A549 (cell line): ENCODE measurements at regions not wholly inside any gene's neighbourhood (a gene's known extent, or its start where the extent isn't known, plus 50 kb on each side); places are given as distances from the start of the nearest gene placed in this dataset.

Experiments used
- ATAC-seq, 2 experiments: fragments of 200-7000 bp in 1 of 2; fragments of >200 bp in 1 of 2; cut with Nextera tagmentation in 1 of 2; cut with Tn5 transposase in 1 of 2; 3 replicates each; pipeline versions ENCODE4 v1.8.0 to v1.9.1; 2018 to 2020; ENCODE audit warnings: mild to moderate bottlenecking in 1 of 2, moderate library complexity in 1 of 2
- CTCF ChIA-PET: fragments of 300-600 bp; sonication (Branson Sonifier 250); formaldehyde crosslinking; extraction: SDS; loops from one replicate; lab custom pipeline; 2021; ENCODE audit warnings: antibody characterized with exemption, inconsistent platforms; lab: Yijun Ruan, JAX
- POLR2A ChIA-PET: fragments of 350-600 bp; formaldehyde crosslinking; extraction: SDS; loops from one replicate; lab custom pipeline; 2021; ENCODE audit warnings: antibody characterized with exemption, inconsistent platforms; lab: Yijun Ruan, JAX
- DNase-seq, 2 experiments: peaks; one replicate each; pipeline versions ENCODE4 v3.0.0 to v3.0.0-alpha.2; 2011 to 2016; ENCODE audit warnings: low read depth in 1 of 2, low spot score in 1 of 2
- FAIRE-seq: peaks from 2 replicates; lab custom pipeline; 2011; peaks lifted over from hg19 to GRCh38; lab: Jason Lieb, UNC
- H3K27ac ChIP-seq, 2 experiments: fragments of >200 bp; sonication (Bioruptor Twin); formaldehyde crosslinking; 3 replicates each; pipeline ENCODE4 v1.5.1; 2016 to 2017
- H3K4me1 ChIP-seq: fragments of >200 bp; sonication (Bioruptor Twin); formaldehyde crosslinking; 3 replicates; pipeline ENCODE4 v1.6.1; 2016
- H3K4me2 ChIP-seq: fragments of >200 bp; sonication (Bioruptor Twin); formaldehyde crosslinking; 3 replicates; pipeline ENCODE4 v1.6.1; 2016
- H3K4me3 ChIP-seq: fragments of >200 bp; sonication (Bioruptor Twin); formaldehyde crosslinking; 3 replicates; pipeline ENCODE4 v1.5.1; 2016
- H3K9me3 ChIP-seq: fragments of >200 bp; sonication (Bioruptor Twin); formaldehyde crosslinking; 3 replicates; pipeline ENCODE4 v1.6.1; 2016
- BHLHE40 ChIP-seq: IDR thresholded peaks from 2 replicates; pipeline ENCODE4 v1.6.1; 2012; ENCODE audit warnings: low read depth, low read length, inconsistent platforms
- CBX8 ChIP-seq: fragments of 200-600 bp; sonication (generic); IDR thresholded peaks from 2 replicates; pipeline ENCODE4 v1.6.1; 2016
- CHD2 ChIP-seq: fragments of 150-350 bp; IDR thresholded peaks from 2 replicates; pipeline ENCODE4 v1.6.1; 2014; ENCODE audit warnings: low read length; ENCODE audit not compliant: partially characterized antibody
- CHD4 ChIP-seq: fragments of 200-600 bp; sonication (generic); IDR thresholded peaks from 2 replicates; pipeline ENCODE4 v1.6.1; 2016; ENCODE audit warnings: antibody characterized with exemption, mild to moderate bottlenecking, borderline replicate concordance
- EHF ChIP-seq: fragments of 250-450 bp; sonication (Bioruptor Pico); IDR thresholded peaks from 2 replicates; pipeline ENCODE4 v1.5.0; 2020; ENCODE audit warnings: mild to moderate bottlenecking
- EHMT2 ChIP-seq: fragments of 200-600 bp; sonication (generic); IDR thresholded peaks from 2 replicates; pipeline ENCODE4 v1.6.1; 2016; ENCODE audit warnings: antibody characterized with exemption, low read depth, mild to moderate bottlenecking, moderate library complexity
- EP300 ChIP-seq, 2 experiments: fragments of >200 bp; sonication (Bioruptor Twin); formaldehyde crosslinking; IDR thresholded peaks; 2 replicates in 1 of 2; 3 replicates in 1 of 2; pipeline ENCODE4 v1.6.1; 2016 to 2017
- ESRRA ChIP-seq: fragments of 150-350 bp; IDR thresholded peaks from 2 replicates; pipeline ENCODE4 v1.6.1; 2014; ENCODE audit warnings: mild to moderate bottlenecking, low read length, borderline replicate concordance
- FOSL2 ChIP-seq, 2 experiments: fragments of 450-650 bp in 1 of 2; fragments of >200 bp in 1 of 2; sonication (Bioruptor Twin) in 1 of 2; formaldehyde crosslinking; IDR thresholded peaks; 2 replicates each; pipeline versions ENCODE4 v1.5.0 to v1.6.1; 2016 to 2020; ENCODE audit warnings: mild to moderate bottlenecking in 1 of 2, moderate library complexity in 1 of 2
- GATA3 ChIP-seq: IDR thresholded peaks from 2 replicates; pipeline ENCODE4 v1.6.1; 2012; ENCODE audit warnings: borderline replicate concordance
- HDAC2 ChIP-seq: fragments of 200-600 bp; sonication (generic); IDR thresholded peaks from 2 replicates; pipeline ENCODE4 v1.6.1; 2016
- HEYL ChIP-seq: fragments of 250-450 bp; sonication (Bioruptor Pico); IDR thresholded peaks from 2 replicates; pipeline ENCODE4 v1.8.0; 2021; ENCODE audit warnings: mild to moderate bottlenecking, moderate library complexity
- HOXB5 ChIP-seq: fragments of 250-450 bp; sonication (Bioruptor Pico); IDR thresholded peaks from 2 replicates; pipeline ENCODE4 v1.5.0; 2020; ENCODE audit warnings: mild to moderate bottlenecking, moderate library complexity
- KDM5A ChIP-seq: fragments of 200-600 bp; sonication (generic); IDR thresholded peaks from 2 replicates; pipeline ENCODE4 v1.6.1; 2016; ENCODE audit warnings: antibody characterized with exemption, mild to moderate bottlenecking
- MAFK ChIP-seq: fragments of 450-650 bp; IDR thresholded peaks from 2 replicates; pipeline ENCODE4 v1.6.1; 2014; ENCODE audit not compliant: partially characterized antibody
- MYC ChIP-seq: IDR thresholded peaks from 2 replicates; pipeline ENCODE4 v1.6.1; 2012; ENCODE audit warnings: mild to moderate bottlenecking, inconsistent platforms, low read length, improper control_type of control experiment, borderline replicate concordance
- NPAS2 ChIP-seq: fragments of 250-450 bp; sonication (Bioruptor Pico); IDR thresholded peaks from 2 replicates; pipeline ENCODE4 v1.8.0; 2022; ENCODE audit warnings: mild to moderate bottlenecking, moderate library complexity, borderline replicate concordance
- RAD21 ChIP-seq, 2 experiments: fragments of >200 bp in 1 of 2; sonication (Bioruptor Twin) in 1 of 2; formaldehyde crosslinking in 1 of 2; IDR thresholded peaks in 1 of 2; conservative IDR thresholded peaks in 1 of 2; 2 replicates in 1 of 2; 3 replicates in 1 of 2; pipeline ENCODE4 v1.6.1; 2012 to 2018; ENCODE audit warnings: inconsistent platforms in 1 of 2
- RARB ChIP-seq: fragments of 250-450 bp; sonication (Bioruptor Pico); IDR thresholded peaks from 2 replicates; pipeline ENCODE4 v1.8.0; 2021; ENCODE audit warnings: mild to moderate bottlenecking, moderate library complexity
- RFX5 ChIP-seq: fragments of 450-650 bp; IDR thresholded peaks from 2 replicates; pipeline ENCODE4 v1.7.1; 2014; ENCODE audit warnings: antibody characterized with exemption, mild to moderate bottlenecking, moderate library complexity
- SMC3 ChIP-seq: fragments of >200 bp; sonication (Bioruptor Twin); formaldehyde crosslinking; IDR thresholded peaks from 3 replicates; pipeline ENCODE4 v1.6.1; 2018; ENCODE audit warnings: inconsistent platforms
- SREBF2 ChIP-seq: fragments of 450-650 bp; IDR thresholded peaks from 2 replicates; pipeline ENCODE4 v1.6.1; 2014; ENCODE audit warnings: mild to moderate bottlenecking, moderate library complexity
- TP53 ChIP-seq: fragments of 250-450 bp; sonication (Bioruptor Pico); IDR thresholded peaks from 2 replicates; pipeline ENCODE4 v1.5.0; 2021; ENCODE audit warnings: mild to moderate bottlenecking, moderate library complexity
- ZNF302 ChIP-seq: fragments of 250-450 bp; sonication (Bioruptor Pico); IDR thresholded peaks from 2 replicates; pipeline ENCODE4 v1.9.0; 2021; ENCODE audit warnings: inconsistent platforms, mild to moderate bottlenecking, moderate library complexity
- ZSCAN20 ChIP-seq: fragments of 250-450 bp; sonication (Bioruptor Pico); IDR thresholded peaks from 2 replicates; pipeline ENCODE4 v1.8.0; 2022; ENCODE audit warnings: mild to moderate bottlenecking, moderate library complexity
- WGBS: methylation state at CpG from one replicate; pipeline ENCODE4 v1.1.6; 2017; ENCODE audit errors: missing lambda C conversion rate; 5-methylcytosine and 5-hydroxymethylcytosine counted together
- TF ChIP-seq, protein P1 (sequence below): IDR thresholded peaks from 2 replicates; pipeline ENCODE4 v1.6.1; 2012
- TF ChIP-seq, protein P2 (sequence below): IDR thresholded peaks from 2 replicates; pipeline ENCODE4 v1.6.1; 2012
- TF ChIP-seq, protein P3 (sequence below): IDR thresholded peaks from 2 replicates; pipeline ENCODE4 v1.6.1; 2012; ENCODE audit warnings: low read depth, borderline replicate concordance
- TF ChIP-seq, protein P4 (sequence below): fragments of 250-450 bp; sonication (Bioruptor Pico); IDR thresholded peaks from 2 replicates; pipeline ENCODE4 v1.5.0; 2020; ENCODE audit warnings: low read depth, mild to moderate bottlenecking, moderate library complexity

DNA sequence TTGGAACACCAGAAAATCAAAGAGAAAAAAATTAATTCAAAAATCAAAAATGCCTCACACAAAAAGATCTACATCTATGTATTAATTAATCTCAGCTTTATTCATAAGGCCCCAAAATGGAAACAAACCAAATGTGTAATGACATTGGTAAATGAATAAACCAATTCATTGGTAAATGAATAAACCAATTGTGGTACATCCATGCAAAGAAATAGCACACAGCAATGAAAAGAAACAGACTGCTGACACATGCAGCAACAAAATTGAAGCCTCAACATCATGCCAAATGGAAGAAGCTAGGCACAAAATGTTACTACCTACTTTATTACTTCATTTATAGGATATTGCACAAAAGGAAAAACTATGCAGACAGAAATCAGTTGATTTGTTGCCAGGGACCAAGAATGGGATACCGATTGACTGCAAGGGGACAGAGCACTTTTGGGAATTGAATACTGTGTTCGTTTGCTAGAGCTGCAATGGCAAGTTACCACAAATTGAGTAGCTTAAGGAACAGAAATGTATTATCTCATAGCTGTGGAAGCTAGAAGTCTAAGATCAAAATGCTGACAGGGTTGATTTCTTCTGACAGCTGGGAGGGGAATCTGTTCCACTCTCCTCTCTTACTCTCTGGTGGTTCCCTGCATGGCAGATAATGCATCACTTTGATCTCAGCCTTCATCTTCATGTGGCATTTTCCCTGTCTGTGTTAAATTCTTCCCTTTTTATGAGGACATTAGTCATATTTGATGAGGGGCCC, 252.8 kb downstream of the RFC3 start:
- H3K27ac ChIP-seq: no peak overlapping the region
- DNase-seq: no peak
- H3K4me1 ChIP-seq: no peaks in the 10 kb centered on the region
- no peak for ATAC-seq
- ChIA-PET POLR2A (no interaction called here), CTCF (no interaction called here)
- TF ChIP-seq EHF (CRISPR knock-in tag) (no peak), NPAS2 (CRISPR knock-in tag) (no peak), CBX8 (no peak), RARB (no peak), ESRRA (no peak)
- no peak for FAIRE-seq
- H3K9me3 ChIP-seq: peaks cover 10% of the 10 kb centered on the region; the same call in 2 of the 3 replicates
- no peak overlapping the region for H3K4me3 ChIP-seq
- WGBS: 74% methylated on average over 2 of the region's 2 CpGs
- no peak overlapping the region for H3K4me2 ChIP-seq

DNA sequence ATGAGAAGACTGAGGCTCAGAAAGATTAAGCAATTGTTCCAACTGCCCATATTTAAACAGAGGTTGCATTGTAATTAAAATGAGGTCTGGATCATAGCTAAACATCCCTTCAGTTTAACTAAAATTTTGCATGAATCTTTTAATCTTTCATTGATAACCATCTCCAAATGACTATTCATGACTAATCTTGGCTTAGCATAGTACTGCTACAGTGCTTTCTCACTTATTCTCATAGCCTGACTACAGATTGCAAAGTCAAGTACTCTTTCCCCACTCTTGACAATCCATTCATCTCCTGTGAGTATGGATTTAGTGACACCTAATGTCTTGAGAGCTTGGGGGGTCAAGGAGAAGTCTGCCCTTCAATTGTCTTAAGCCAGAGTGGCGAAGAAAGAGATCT, 258.4 kb downstream of the RFC3 start:
- 92% methylated on average over 1 of the region's 1 CpG for WGBS
- no peak for TF ChIP-seq RAD21 (conservative IDR thresholded peaks at IDR 0.05 in 1 of 2, IDR thresholded peaks at IDR 0.05 in 1 of 2)
- TF ChIP-seq ZSCAN20: no peak
- TF ChIP-seq HEYL (CRISPR knock-in tag): no peak
- TF ChIP-seq, protein P1, sequence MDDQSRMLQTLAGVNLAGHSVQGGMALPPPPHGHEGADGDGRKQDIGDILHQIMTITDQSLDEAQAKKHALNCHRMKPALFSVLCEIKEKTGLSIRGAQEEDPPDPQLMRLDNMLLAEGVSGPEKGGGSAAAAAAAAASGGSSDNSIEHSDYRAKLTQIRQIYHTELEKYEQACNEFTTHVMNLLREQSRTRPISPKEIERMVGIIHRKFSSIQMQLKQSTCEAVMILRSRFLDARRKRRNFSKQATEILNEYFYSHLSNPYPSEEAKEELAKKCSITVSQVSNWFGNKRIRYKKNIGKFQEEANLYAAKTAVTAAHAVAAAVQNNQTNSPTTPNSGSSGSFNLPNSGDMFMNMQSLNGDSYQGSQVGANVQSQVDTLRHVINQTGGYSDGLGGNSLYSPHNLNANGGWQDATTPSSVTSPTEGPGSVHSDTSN: no peak
- TF ChIP-seq BHLHE40: no peak
- TF ChIP-seq MYC: no peak
- no peak for TF ChIP-seq RFX5
- TF ChIP-seq KDM5A: no peak
- TF ChIP-seq SMC3: no peak
- no peak for TF ChIP-seq EHMT2
- no peak for TF ChIP-seq GATA3
- TF ChIP-seq, protein P2, sequence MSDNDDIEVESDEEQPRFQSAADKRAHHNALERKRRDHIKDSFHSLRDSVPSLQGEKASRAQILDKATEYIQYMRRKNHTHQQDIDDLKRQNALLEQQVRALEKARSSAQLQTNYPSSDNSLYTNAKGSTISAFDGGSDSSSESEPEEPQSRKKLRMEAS: no peak
- no peak for TF ChIP-seq TP53
- TF ChIP-seq, all 56 proteins: peak for 0
- no peak overlapping the region for H3K4me2 ChIP-seq
- no peak for ATAC-seq
- H3K27ac ChIP-seq: peak overlapping the region; percentile 80 to 84; a peak in 5 of 6 replicates
- ChIA-PET CTCF (interaction anchor here (1.6 to 2.5 kb wide), 6 partner anchors 10 to 467 kb away, joined by 4 to 6 read pairs (median 4); no protein-coding TSS in a partner anchor), POLR2A (no interaction called here)
- no peak for FAIRE-seq
- peaks cover 10% of the 10 kb centered on the region for H3K4me1 ChIP-seq
- H3K9me3 ChIP-seq: peaks cover 5% of the 10 kb centered on the region; the same call in 1 of the 3 replicates
- no peak overlapping the region for H3K4me3 ChIP-seq
- no peak for DNase-seq

DNA sequence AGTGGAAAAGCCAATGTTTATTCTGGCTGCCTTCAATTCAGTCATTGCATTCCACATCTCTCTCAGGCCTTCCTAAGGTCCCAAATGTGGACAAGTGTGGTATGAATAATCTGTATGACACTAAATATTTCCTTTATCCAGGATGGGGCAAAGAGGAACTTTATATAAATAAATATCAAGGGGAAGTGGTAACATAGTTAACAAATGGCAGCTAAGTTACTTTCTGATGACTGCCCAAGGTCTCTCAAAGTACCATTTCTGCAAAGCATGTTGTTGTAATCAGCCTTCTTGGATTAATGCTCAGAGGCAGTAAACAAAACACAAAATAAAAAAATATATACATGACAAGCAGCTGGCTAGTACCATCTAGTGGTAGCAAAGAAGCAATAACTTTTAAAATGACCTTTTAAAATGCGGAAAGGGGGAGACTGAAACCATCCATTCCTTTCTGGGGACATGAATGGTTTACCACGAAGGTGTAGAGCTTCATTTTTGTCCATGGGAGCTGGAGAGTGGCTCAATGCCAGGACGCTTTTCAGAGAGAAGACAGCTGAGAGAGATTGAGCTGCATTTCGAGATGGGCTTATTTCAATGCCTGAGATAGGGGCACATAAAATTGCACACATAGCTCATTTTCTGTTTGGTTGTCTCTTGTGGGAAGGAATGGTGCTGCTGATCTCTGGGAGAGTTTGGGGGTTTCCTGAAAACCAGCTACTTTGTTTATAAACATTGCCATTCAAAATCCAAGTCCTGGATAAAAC, 259.2 kb downstream of the RFC3 start:
- ChIA-PET POLR2A (no interaction called here), CTCF (interaction anchor here (0.6 to 2.5 kb wide), 21 partner anchors 10 to 620 kb away, joined by 3 to 6 read pairs (median 4); no protein-coding TSS in a partner anchor)
- H3K4me1 ChIP-seq: peaks cover 10% of the 10 kb centered on the region
- no peak overlapping the region for H3K4me3 ChIP-seq
- H3K27ac ChIP-seq: peak overlapping the region; percentile 80 to 84
- H3K4me2 ChIP-seq: peak overlapping the region; percentile 69
- WGBS: 22% methylated on average over 4 of the region's 4 CpGs
- H3K9me3 ChIP-seq: peaks cover 5% of the 10 kb centered on the region; the same call in 1 of the 3 replicates
- peak; percentile 3 to 36 for DNase-seq
- FAIRE-seq: no peak
- ATAC-seq: peak in 1 of 2 experiments; percentile 48; a peak in 2 of 6 replicates
- TF ChIP-seq MAFK (peak; percentile 33), HEYL (CRISPR knock-in tag) (no peak), HDAC2 (no peak), BHLHE40 (no peak), SREBF2 (no peak), ESRRA (no peak), ZNF302 (CRISPR knock-in tag) (no peak), TP53 (no peak), HOXB5 (CRISPR knock-in tag) (no peak), CHD4 (no peak), MYC (no peak), EP300 (IDR thresholded peaks at IDR 0.05) (no peak), CBX8 (no peak), CHD2 (no peak), GATA3 (no peak), NPAS2 (CRISPR knock-in tag) (no peak), FOSL2 (IDR thresholded peaks at IDR 0.05) (no peak), FOSL2 (CRISPR knock-in tag; IDR thresholded peaks at IDR 0.05) (no peak), RAD21 (conservative IDR thresholded peaks at IDR 0.05 in 1 of 2, IDR thresholded peaks at IDR 0.05 in 1 of 2) (peak; percentile 75 to 79)
- TF ChIP-seq, protein P3, sequence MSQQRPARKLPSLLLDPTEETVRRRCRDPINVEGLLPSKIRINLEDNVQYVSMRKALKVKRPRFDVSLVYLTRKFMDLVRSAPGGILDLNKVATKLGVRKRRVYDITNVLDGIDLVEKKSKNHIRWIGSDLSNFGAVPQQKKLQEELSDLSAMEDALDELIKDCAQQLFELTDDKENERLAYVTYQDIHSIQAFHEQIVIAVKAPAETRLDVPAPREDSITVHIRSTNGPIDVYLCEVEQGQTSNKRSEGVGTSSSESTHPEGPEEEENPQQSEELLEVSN: no peak
- TF ChIP-seq, protein P4, sequence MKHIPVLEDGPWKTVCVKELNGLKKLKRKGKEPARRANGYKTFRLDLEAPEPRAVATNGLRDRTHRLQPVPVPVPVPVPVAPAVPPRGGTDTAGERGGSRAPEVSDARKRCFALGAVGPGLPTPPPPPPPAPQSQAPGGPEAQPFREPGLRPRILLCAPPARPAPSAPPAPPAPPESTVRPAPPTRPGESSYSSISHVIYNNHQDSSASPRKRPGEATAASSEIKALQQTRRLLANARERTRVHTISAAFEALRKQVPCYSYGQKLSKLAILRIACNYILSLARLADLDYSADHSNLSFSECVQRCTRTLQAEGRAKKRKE (CRISPR knock-in tag): no peak
